ENCODE measurements at regions not wholly inside any gene's neighbourhood (a gene's known extent, or its start where the extent isn't known, plus 50 kb on each side); places are given as distances from the start of the nearest gene placed in this dataset.

DNA sequence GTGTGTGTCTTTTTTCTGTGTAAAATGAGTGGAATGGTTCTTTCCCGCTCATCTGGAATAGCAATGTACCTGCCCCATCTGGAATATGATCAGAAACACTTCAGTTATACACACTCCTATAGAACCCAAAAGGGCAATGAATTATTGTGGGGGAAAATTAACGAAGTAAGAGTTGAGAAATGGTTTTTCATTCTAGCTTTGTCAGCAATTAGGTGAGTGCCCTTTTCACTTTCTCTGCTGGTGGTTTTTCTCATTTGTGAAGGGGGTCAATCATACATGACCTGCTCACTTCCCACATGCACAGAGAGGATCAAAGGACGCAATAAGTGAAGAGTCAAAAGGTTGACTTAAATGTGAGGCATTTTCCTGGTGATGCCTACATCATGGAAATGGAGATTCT is 168.0 kb downstream of the HS3ST3B1 start:
- Histone ChIP-seq H3F3A (ENCODE audit: insufficient read depth, low read length) (no peaks in the 10 kb centered on the region), H3K4me2 (ENCODE audit: low read depth, low read length) (no peak overlapping the region), H4K20me1 (ENCODE audit: insufficient read depth, low read length) (no peaks in the 10 kb centered on the region), H3K27ac (ENCODE audit: low read length) (no peak overlapping the region), H3K9me2 (replicated peaks; ENCODE audit: insufficient read depth, low read length) (no peaks in the 10 kb centered on the region), H3K36me3 (replicated peaks; ENCODE audit: insufficient read depth, low read length) (no peaks in the 10 kb centered on the region), H3K4me3 (ENCODE audit: low read length) (no peak overlapping the region), H2AFZ (ENCODE audit: low read length) (no peak overlapping the region), H3K27me3 (replicated peaks; ENCODE audit: insufficient read depth, low read length) (no peaks in the 10 kb centered on the region), H3K79me2 (ENCODE audit: low read length) (no peaks in the 10 kb centered on the region), H3K9ac (ENCODE audit: low read length) (no peak overlapping the region), H3K9me3 (replicated peaks; ENCODE audit: insufficient read depth, low read length) (no peaks in the 10 kb centered on the region), H3K4me1 (ENCODE audit: low read length) (no peaks in the 10 kb centered on the region)
- TF ChIP-seq CTCF (IDR thresholded peaks at IDR 0.05; ENCODE audit: low read length): no peak
- no peak for TF ChIP-seq EZH2 (optimal IDR thresholded peaks at IDR 0.05; ENCODE audit: low read depth, low read length)
- TF ChIP-seq EZH2phosphoT487 (IDR thresholded peaks at IDR 0.05; ENCODE audit: low read length): no peak
- no peak for DNase-seq

- Histone ChIP-seq H4K20me1 (ENCODE audit: insufficient read depth, low read length) (no peaks in the 10 kb centered on the region), H3F3A (ENCODE audit: insufficient read depth, low read length) (no peaks in the 10 kb centered on the region), H3K79me2 (ENCODE audit: low read length) (no peaks in the 10 kb centered on the region), H3K27ac (ENCODE audit: low read length) (no peak overlapping the region), H3K4me2 (ENCODE audit: low read depth, low read length) (no peak overlapping the region), H3K9me3 (replicated peaks; ENCODE audit: insufficient read depth, low read length) (no peaks in the 10 kb centered on the region), H3K36me3 (replicated peaks; ENCODE audit: insufficient read depth, low read length) (no peaks in the 10 kb centered on the region), H3K9ac (ENCODE audit: low read length) (no peak overlapping the region), H3K4me1 (ENCODE audit: low read length) (no peaks in the 10 kb centered on the region), H3K9me2 (replicated peaks; ENCODE audit: insufficient read depth, low read length) (no peaks in the 10 kb centered on the region), H3K27me3 (replicated peaks; ENCODE audit: insufficient read depth, low read length) (no peaks in the 10 kb centered on the region), H2AFZ (ENCODE audit: low read length) (no peak overlapping the region), H3K4me3 (ENCODE audit: low read length) (no peak overlapping the region)
- DNase-seq: no peak
- TF ChIP-seq CTCF (IDR thresholded peaks at IDR 0.05; ENCODE audit: low read length): no peak
- no peak for TF ChIP-seq EZH2 (optimal IDR thresholded peaks at IDR 0.05; ENCODE audit: low read depth, low read length)
- TF ChIP-seq EZH2phosphoT487 (IDR thresholded peaks at IDR 0.05; ENCODE audit: low read length): no peak
Measured at GRCh38 chr17:14461227-14461548, 160.3 kb downstream of the HS3ST3B1 start.

- Histone ChIP-seq H2AFZ (ENCODE audit: low read length) (no peak overlapping the region), H3K27ac (ENCODE audit: low read length) (no peak overlapping the region)
- TF ChIP-seq EZH2phosphoT487 (IDR thresholded peaks at IDR 0.05; ENCODE audit: low read length) (no peak), EZH2 (optimal IDR thresholded peaks at IDR 0.05; ENCODE audit: low read depth, low read length) (no peak), CTCF (IDR thresholded peaks at IDR 0.05; ENCODE audit: low read length) (no peak)
Measured at GRCh38 chr17:14460516-14461226, 159.8 kb downstream of the HS3ST3B1 start.

More at GRCh38 chr17:14460516-14461226, 159.8 kb downstream of the HS3ST3B1 start:
- no peaks in the 10 kb centered on the region for H3K79me2 ChIP-seq (ENCODE audit: low read length)
- H3F3A ChIP-seq (ENCODE audit: insufficient read depth, low read length): no peaks in the 10 kb centered on the region
- no peak for DNase-seq
- no peak overlapping the region for H3K9ac ChIP-seq (ENCODE audit: low read length)
- H3K9me2 ChIP-seq (replicated peaks; ENCODE audit: insufficient read depth, low read length): no peaks in the 10 kb centered on the region
- no peaks in the 10 kb centered on the region for H3K36me3 ChIP-seq (replicated peaks; ENCODE audit: insufficient read depth, low read length)
- no peak overlapping the region for H3K4me3 ChIP-seq (ENCODE audit: low read length)
- no peaks in the 10 kb centered on the region for H4K20me1 ChIP-seq (ENCODE audit: insufficient read depth, low read length)
- H3K4me2 ChIP-seq (ENCODE audit: low read depth, low read length): no peak overlapping the region
- H3K27me3 ChIP-seq (replicated peaks; ENCODE audit: insufficient read depth, low read length): no peaks in the 10 kb centered on the region
- no peaks in the 10 kb centered on the region for H3K4me1 ChIP-seq (ENCODE audit: low read length)
- H3K9me3 ChIP-seq (replicated peaks; ENCODE audit: insufficient read depth, low read length): no peaks in the 10 kb centered on the region
